H1 (cell line): ENCODE measurements at regions not wholly inside any gene's neighbourhood (a gene's known extent, or its start where the extent isn't known, plus 50 kb on each side); places are given as distances from the start of the nearest gene placed in this dataset.

Experiments
- CTCF ChIA-PET: fragments of 300-600 bp; sonication (Branson Sonifier 250); formaldehyde crosslinking; loops from one replicate; lab custom pipeline; 2021; ENCODE audit not compliant: partially characterized antibody; lab: Charles Lee
- POLR2A ChIA-PET: fragments of 300-600 bp; sonication (Branson Sonifier 250); formaldehyde crosslinking; loops from one replicate; lab custom pipeline; 2021; ENCODE audit warnings: inconsistent platforms; ENCODE audit not compliant: partially characterized antibody; lab: Charles Lee
- DNase-seq, 2 experiments: peaks; one replicate each; pipeline versions ENCODE4 v3.0.0 to v3.0.0-alpha.2; 2010 to 2022; ENCODE audit warnings: low spot score in 2 of 2, low read depth in 1 of 2, mixed read lengths in 1 of 2
- FAIRE-seq: peaks from 2 replicates; lab custom pipeline; 2011; peaks lifted over from hg19 to GRCh38; lab: Jason Lieb, UNC
- H2AFZ ChIP-seq: 2 replicates; pipeline ENCODE4 v1.8.1; 2012; ENCODE audit warnings: low read length, inconsistent platforms
- H2AK5ac ChIP-seq: 2 replicates; pipeline ENCODE4 v1.6.1; 2013; ENCODE audit warnings: low read depth, low read length
- H2BK120ac ChIP-seq: replicated peaks from 2 replicates; pipeline ENCODE3; 2013; ENCODE audit warnings: low read depth, low read length, inconsistent platforms
- H2BK12ac ChIP-seq: 2 replicates; pipeline ENCODE4 v1.6.1; 2013; ENCODE audit warnings: low read depth, low read length
- H2BK15ac ChIP-seq: 2 replicates; pipeline ENCODE4 v1.6.1; 2013; ENCODE audit warnings: low read length
- H2BK20ac ChIP-seq: 2 replicates; pipeline ENCODE4 v1.6.1; 2013; ENCODE audit warnings: low read length
- H2BK5ac ChIP-seq: 2 replicates; pipeline ENCODE4 v1.6.1; 2013; ENCODE audit warnings: low read depth, low read length
- H3K14ac ChIP-seq: 2 replicates; pipeline ENCODE4 v1.6.1; 2013; ENCODE audit warnings: inconsistent platforms; ENCODE audit not compliant: insufficient read length
- H3K18ac ChIP-seq: 2 replicates; pipeline ENCODE4 v1.6.1; 2013; ENCODE audit warnings: low read length; ENCODE audit errors: extremely low read depth
- H3K23ac ChIP-seq: 2 replicates; pipeline ENCODE4 v1.6.1; 2013; ENCODE audit warnings: inconsistent platforms; ENCODE audit not compliant: insufficient read length
- H3K23me2 ChIP-seq: 2 replicates; pipeline ENCODE4 v1.6.1; 2013; ENCODE audit warnings: low read depth, low read length
- H3K27ac ChIP-seq: 2 replicates; pipeline ENCODE4 v1.6.1; 2011; ENCODE audit warnings: low read depth, low read length, inconsistent platforms
- H3K27me3 ChIP-seq, 4 experiments: replicated peaks in 1 of 4; 1 replicate in 1 of 4; 2 replicates in 3 of 4; pipeline versions ENCODE4 v1.6.1 to v1.8.1; 2011 to 2013; ENCODE audit warnings: low read length in 3 of 4, mild to moderate bottlenecking in 3 of 4, inconsistent platforms in 2 of 4, mixed read lengths in 2 of 4, moderate library complexity in 1 of 4; ENCODE audit not compliant: control insufficient read depth in 3 of 4, insufficient read depth in 3 of 4; ENCODE audit errors: extremely low read depth in 1 of 4
- H3K36me3 ChIP-seq, 4 experiments: 2 replicates each; pipeline versions ENCODE4 v1.6.1 to v1.8.1; 2011 to 2013; ENCODE audit warnings: mild to moderate bottlenecking in 4 of 4, low read length in 3 of 4, moderate library complexity in 2 of 4, control low read depth in 1 of 4, inconsistent platforms in 1 of 4; ENCODE audit not compliant: insufficient read depth in 4 of 4, control insufficient read depth in 2 of 4
- H3K4ac ChIP-seq: replicated peaks from 2 replicates; pipeline ENCODE3; 2013; ENCODE audit warnings: low read length, low read depth, mixed read lengths, inconsistent platforms; ENCODE audit not compliant: insufficient read length
- H3K4me1 ChIP-seq, 4 experiments: replicated peaks in 1 of 4; 1 replicate in 1 of 4; 2 replicates in 3 of 4; pipeline versions ENCODE4 v1.6.1 to v1.8.1; 2011 to 2013; ENCODE audit warnings: low read length in 3 of 4, inconsistent platforms in 2 of 4, mixed read lengths in 1 of 4; ENCODE audit not compliant: insufficient read depth in 4 of 4, control insufficient read depth in 3 of 4
- H3K4me2 ChIP-seq, 2 experiments: 2 replicates each; pipeline versions ENCODE4 v1.6.1 to v1.8.1; 2011 to 2013; ENCODE audit warnings: low read depth in 2 of 2, low read length in 2 of 2, control low read depth in 1 of 2, inconsistent platforms in 1 of 2, mild to moderate bottlenecking in 1 of 2; ENCODE audit not compliant: insufficient read depth in 1 of 2
- H3K4me3 ChIP-seq, 4 experiments: fragments of 200-600, 300-600 bp in 1 of 4; sonication (generic), shearing (Covaris generic), sonication (Bioruptor Twin) in 1 of 4; 2 replicates each; pipeline versions ENCODE4 v1.5.1 to v1.8.1; 2011 to 2016; ENCODE audit warnings: low read length in 4 of 4, low read depth in 3 of 4, control low read depth in 2 of 4, inconsistent platforms in 2 of 4, mild to moderate bottlenecking in 2 of 4, mixed read lengths in 1 of 4, moderate library complexity in 1 of 4; ENCODE audit not compliant: insufficient read depth in 2 of 4; ENCODE audit errors: extremely low read depth in 1 of 4
- H3K56ac ChIP-seq: replicated peaks from 2 replicates; pipeline ENCODE3; 2013; ENCODE audit warnings: low read depth, mild to moderate bottlenecking, mixed read lengths, low read length, inconsistent platforms; ENCODE audit not compliant: insufficient read length
- H3K79me1 ChIP-seq: 2 replicates; pipeline ENCODE4 v1.6.1; 2013; ENCODE audit warnings: low read depth, low read length, control low read depth
- H3K79me2 ChIP-seq, 2 experiments: 2 replicates each; pipeline versions ENCODE4 v1.6.1 to v1.8.1; 2012 to 2013; ENCODE audit warnings: low read length in 2 of 2, mild to moderate bottlenecking in 2 of 2, inconsistent platforms in 1 of 2; ENCODE audit not compliant: insufficient read depth in 2 of 2, control insufficient read depth in 1 of 2
- H3K9ac ChIP-seq, 4 experiments: replicated peaks in 1 of 4; 1 replicate in 1 of 4; 2 replicates in 3 of 4; pipeline versions ENCODE4 v1.6.1 to v1.8.1; 2011 to 2013; ENCODE audit warnings: low read depth in 3 of 4, low read length in 3 of 4, control low read depth in 2 of 4, mild to moderate bottlenecking in 2 of 4, moderate library complexity in 2 of 4, inconsistent platforms in 1 of 4; ENCODE audit errors: extremely low read depth in 1 of 4
- H3K9me3 ChIP-seq, 2 experiments: 2 replicates each; pipeline versions ENCODE4 v1.6.1 to v1.8.1; 2012 to 2013; ENCODE audit warnings: mild to moderate bottlenecking in 2 of 2, moderate library complexity in 2 of 2, control low read depth in 1 of 2, inconsistent platforms in 1 of 2, low read depth in 1 of 2, low read length in 1 of 2, mixed read lengths in 1 of 2; ENCODE audit not compliant: insufficient read depth in 2 of 2
- H4K20me1 ChIP-seq, 2 experiments: replicated peaks in 1 of 2; 2 replicates each; pipeline versions ENCODE3 to v1.8.1; 2011 to 2013; ENCODE audit warnings: inconsistent platforms in 2 of 2, low read length in 2 of 2, mild to moderate bottlenecking in 1 of 2; ENCODE audit not compliant: insufficient read depth in 2 of 2, control insufficient read depth in 1 of 2
- H4K5ac ChIP-seq: 2 replicates; pipeline ENCODE4 v1.6.1; 2013; ENCODE audit warnings: low read length, low read depth, mixed read lengths, inconsistent platforms; ENCODE audit not compliant: insufficient read length
- H4K8ac ChIP-seq: 2 replicates; pipeline ENCODE4 v1.8.0; 2013; ENCODE audit warnings: mild to moderate bottlenecking, moderate library complexity, low read length, inconsistent platforms; ENCODE audit not compliant: insufficient read depth; ENCODE audit errors: extremely low read depth
- H4K91ac ChIP-seq: replicated peaks from 2 replicates; pipeline ENCODE3; 2013; ENCODE audit warnings: low read length, mixed read lengths, inconsistent platforms; ENCODE audit not compliant: insufficient read length
- ATF2 ChIP-seq: IDR thresholded peaks from 2 replicates; pipeline ENCODE4 v1.6.1; 2012; ENCODE audit warnings: low read length, inconsistent platforms
- ATF3 ChIP-seq: IDR thresholded peaks from 2 replicates; pipeline ENCODE4 v1.6.1; 2011; ENCODE audit warnings: low read depth, mild to moderate bottlenecking, low read length; ENCODE audit not compliant: insufficient read depth
- CEBPB ChIP-seq: IDR thresholded peaks from 2 replicates; pipeline ENCODE4 v1.6.1; 2012; ENCODE audit warnings: low read depth, low read length
- CTBP2 ChIP-seq: IDR thresholded peaks from 2 replicates; pipeline ENCODE4 v1.7.0; 2011; ENCODE audit warnings: borderline replicate concordance, mild to moderate bottlenecking, moderate library complexity, mixed read lengths, low read length; ENCODE audit not compliant: insufficient read depth, insufficient read length
- EP300 ChIP-seq, 2 experiments: IDR thresholded peaks; 1 replicate in 1 of 2; 2 replicates in 1 of 2; pipeline ENCODE4 v1.6.1; 2011 to 2012; ENCODE audit warnings: low read depth in 2 of 2, low read length in 2 of 2, mild to moderate bottlenecking in 2 of 2, borderline replicate concordance in 1 of 2, inconsistent platforms in 1 of 2, moderate library complexity in 1 of 2
- GABPA ChIP-seq: IDR thresholded peaks from 2 replicates; pipeline ENCODE4 v1.6.1; 2011; ENCODE audit warnings: mild to moderate bottlenecking, low read length, moderate library complexity, borderline replicate concordance; ENCODE audit not compliant: insufficient read depth
- GTF2F1 ChIP-seq: IDR thresholded peaks from 2 replicates; pipeline ENCODE4 v1.6.1; 2012; ENCODE audit warnings: low read depth, low read length, improper control_type of control experiment, borderline replicate concordance
- JUND ChIP-seq: IDR thresholded peaks from 2 replicates; pipeline ENCODE4 v1.6.1; 2011; ENCODE audit warnings: mild to moderate bottlenecking, improper control_type of control experiment, low read length
- KDM1A ChIP-seq: fragments of 200-600, 300-600 bp; sonication (generic); IDR thresholded peaks from 2 replicates; pipeline ENCODE4 v1.7.1; 2016; ENCODE audit warnings: mild to moderate bottlenecking, low read length, borderline replicate concordance
- MAX ChIP-seq: IDR thresholded peaks from 2 replicates; pipeline ENCODE4 v1.6.1; 2012; ENCODE audit warnings: inconsistent platforms
- PHF8 ChIP-seq: fragments of 200-600 bp; sonication (generic); conservative IDR thresholded peaks from 2 replicates; pipeline ENCODE4 v1.7.1; 2012; ENCODE audit warnings: low read depth, mild to moderate bottlenecking, inconsistent platforms, low read length, moderate library complexity
- WGBS, 2 experiments: shearing (Covaris generic) in 1 of 2; methylation state at CpG; one replicate each; pipeline versions ENCODE4 v1.1.6 to v1.1.7; 2013 to 2015; ENCODE audit warnings: low lambda C conversion rate in 2 of 2, mixed read lengths in 2 of 2, inconsistent platforms in 1 of 2, low coverage in 1 of 2, missing lambda C conversion rate in 1 of 2; ENCODE audit not compliant: insufficient replicate concordance in 2 of 2, insufficient coverage in 1 of 2, insufficient read length in 1 of 2; ENCODE audit errors: extremely low coverage in 1 of 2, missing lambda C conversion rate in 1 of 2; 5-methylcytosine and 5-hydroxymethylcytosine counted together

GRCh38 chr13:37418490-37418889 lies 180.1 kb downstream of the POSTN start:
- Histone ChIP-seq H2AK5ac (no peak overlapping the region), H2BK120ac (no peak overlapping the region), H3K4me2 (no peak overlapping the region), H3K23ac (no peak overlapping the region), H3K4me3 (no peak overlapping the region), H3K18ac (no peak overlapping the region), H4K91ac (no peak overlapping the region), H4K8ac (no peak overlapping the region), H3K14ac (no peak overlapping the region), H3K9me3 (no peaks in the 10 kb centered on the region), H3K4ac (no peak overlapping the region), H3K27me3 (no peaks in the 10 kb centered on the region), H3K56ac (no peak overlapping the region), H2BK20ac (no peak overlapping the region), H3K9ac (no peak overlapping the region), H3K23me2 (no peaks in the 10 kb centered on the region), H3K79me1 (no peaks in the 10 kb centered on the region), H2BK15ac (no peak overlapping the region), H3K79me2 (no peaks in the 10 kb centered on the region), H2BK5ac (no peak overlapping the region), H4K5ac (no peak overlapping the region), H2AFZ (no peak overlapping the region), H3K4me1 (no peaks in the 10 kb centered on the region), H3K27ac (no peak overlapping the region), H3K36me3 (no peaks in the 10 kb centered on the region), H2BK12ac (no peak overlapping the region), H4K20me1 (no peaks in the 10 kb centered on the region)
- ChIA-PET POLR2A (no interaction called here), CTCF (interaction anchor here (1.7 kb wide), 1 partner anchor 9 kb away, joined by 9 read pairs; no protein-coding TSS in a partner anchor)
- FAIRE-seq (no peak), DNase-seq (no peak)
- 89% methylated on average over 2 of the region's 2 CpGs; no CpG with 5 or more reads in 1 of the 2 experiments for WGBS, 2 experiments
- TF ChIP-seq PHF8: no peak
- no peak for TF ChIP-seq ATF2
- TF ChIP-seq CTBP2: no peak
- no peak for TF ChIP-seq GABPA
- TF ChIP-seq MAX: no peak
- no peak for TF ChIP-seq ATF3
- no peak for TF ChIP-seq KDM1A
- TF ChIP-seq CEBPB: no peak
- no peak for TF ChIP-seq GTF2F1
- TF ChIP-seq EP300 (IDR thresholded peaks at IDR 0.05; ENCODE audit: borderline replicate concordance in 1 of 2, low read depth in 2 of 2, low read length in 2 of 2): no peak
- TF ChIP-seq JUND: no peak
